ENCODE measurements at regions not wholly inside any gene's neighbourhood (a gene's known extent, or its start where the extent isn't known, plus 50 kb on each side); places are given as distances from the start of the nearest gene placed in this dataset.
"Not testable (repeated sequence)": the region's sequence is repeated elsewhere in the genome, so short reads cannot be mapped to it uniquely, and the experiment has no call there.

DNA sequence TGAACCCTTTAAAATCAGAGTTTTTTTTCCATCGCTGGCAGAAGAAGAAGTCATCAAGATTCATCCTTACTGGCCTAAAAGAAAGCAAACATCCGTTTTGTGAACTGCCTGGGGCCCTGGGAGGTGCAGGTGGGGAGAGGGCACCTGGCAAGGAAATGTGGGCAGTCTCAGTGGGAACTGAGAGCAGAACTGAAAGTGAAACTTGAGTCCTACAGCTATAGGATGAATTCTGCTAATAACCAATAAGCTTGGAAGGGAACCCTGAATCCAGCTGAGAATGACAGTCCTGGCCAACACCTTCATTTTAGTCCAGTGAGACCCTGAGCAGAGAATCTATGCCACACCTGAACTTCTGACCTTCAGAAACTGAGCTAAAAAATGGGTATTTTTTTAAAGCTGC lies 130.1 kb upstream of the ASCC3 start:
- FAIRE-seq (peak; percentile 64), DNase-seq (ENCODE audit: insufficient read length, low spot score) (peak; percentile 22)

DNA sequence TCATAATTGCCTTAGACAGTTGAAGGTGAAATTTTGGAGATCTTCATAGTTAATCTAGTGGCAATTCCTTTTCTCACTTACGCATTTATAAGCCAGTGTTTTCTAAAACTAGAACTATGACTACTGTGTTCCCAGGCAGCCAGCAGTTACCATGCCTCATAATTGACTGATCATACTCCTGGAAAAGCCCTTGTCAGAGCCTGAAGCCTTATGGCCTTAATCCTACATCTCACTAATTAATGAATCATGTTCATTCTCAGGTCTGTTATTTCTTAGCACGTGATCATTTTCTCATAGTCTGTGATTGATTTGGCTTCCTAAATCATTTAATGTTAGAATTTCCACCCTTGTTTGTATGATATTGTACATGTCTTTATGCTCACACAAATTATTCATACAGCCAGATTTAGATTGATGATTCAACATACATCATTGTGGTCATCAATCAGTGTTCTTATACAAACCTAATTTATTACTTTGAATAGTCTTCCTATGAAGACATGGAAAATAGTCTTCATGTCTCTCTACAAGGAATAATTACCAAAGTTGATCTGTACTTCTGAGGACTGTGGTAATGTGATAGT lies 132.6 kb upstream of the ASCC3 start:
- DNase-seq (ENCODE audit: insufficient read length, low spot score) (no peak), FAIRE-seq (no peak)

DNA sequence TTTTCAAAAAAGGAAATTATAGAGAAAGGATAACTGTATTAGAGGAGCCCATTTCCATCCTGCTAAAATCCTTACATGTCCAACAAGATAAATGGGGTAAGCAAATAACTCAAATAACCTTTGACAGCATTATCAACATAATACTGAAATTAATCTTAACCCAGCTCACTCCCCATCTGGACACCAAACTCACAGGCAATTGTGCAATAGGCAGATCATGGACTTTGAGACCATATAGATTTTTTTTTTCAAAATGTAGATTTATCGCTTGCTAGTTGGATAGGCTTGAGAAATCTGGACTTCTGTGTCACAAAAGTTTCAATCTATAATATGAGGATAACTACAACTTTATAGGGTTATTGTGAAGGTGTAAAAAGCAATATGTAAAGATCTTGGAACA lies 134.4 kb upstream of the ASCC3 start:
- FAIRE-seq (no peak), DNase-seq (ENCODE audit: insufficient read length, low spot score) (no peak)

DNA sequence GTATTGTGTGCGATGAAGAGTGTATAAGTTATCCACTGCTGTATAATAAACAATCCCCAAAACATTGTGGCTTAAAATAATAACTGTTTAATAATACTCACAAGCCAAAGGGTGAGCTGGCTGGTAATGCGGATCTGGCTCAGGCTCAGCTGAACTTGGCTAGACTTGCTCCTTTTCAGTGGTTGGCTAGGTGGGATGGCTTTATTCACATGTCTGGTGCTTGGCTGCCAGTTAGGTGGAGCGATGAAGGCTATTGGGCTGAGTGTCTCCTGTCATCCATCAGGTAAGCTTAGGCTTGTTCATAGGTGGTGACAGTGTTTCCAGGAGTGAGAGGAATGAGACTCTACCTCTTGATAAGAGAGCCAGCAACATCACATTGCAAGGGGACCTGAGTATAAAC lies 135.0 kb upstream of the ASCC3 start:
- FAIRE-seq (no peak), DNase-seq (ENCODE audit: insufficient read length, low spot score) (no peak)

DNA sequence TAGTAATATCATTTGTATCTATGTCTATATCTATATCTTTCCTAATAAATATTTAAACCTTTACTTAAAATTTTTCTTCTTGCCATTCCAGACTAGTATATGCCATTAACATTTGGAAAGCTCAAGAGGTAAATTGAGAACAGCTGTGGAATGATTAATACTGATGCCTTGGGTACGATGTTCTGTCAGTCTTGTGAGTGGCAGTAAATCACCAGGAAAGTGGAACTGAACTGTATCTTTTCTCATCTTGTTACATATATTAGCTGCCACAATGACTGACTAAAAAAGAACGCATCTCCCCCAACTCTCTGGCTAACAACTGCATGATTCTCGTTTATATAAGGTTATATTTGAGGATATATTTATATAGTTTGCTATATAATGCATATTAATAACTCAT lies 137.0 kb upstream of the ASCC3 start:
- FAIRE-seq (no peak), DNase-seq (ENCODE audit: insufficient read length, low spot score) (no peak)

DNA sequence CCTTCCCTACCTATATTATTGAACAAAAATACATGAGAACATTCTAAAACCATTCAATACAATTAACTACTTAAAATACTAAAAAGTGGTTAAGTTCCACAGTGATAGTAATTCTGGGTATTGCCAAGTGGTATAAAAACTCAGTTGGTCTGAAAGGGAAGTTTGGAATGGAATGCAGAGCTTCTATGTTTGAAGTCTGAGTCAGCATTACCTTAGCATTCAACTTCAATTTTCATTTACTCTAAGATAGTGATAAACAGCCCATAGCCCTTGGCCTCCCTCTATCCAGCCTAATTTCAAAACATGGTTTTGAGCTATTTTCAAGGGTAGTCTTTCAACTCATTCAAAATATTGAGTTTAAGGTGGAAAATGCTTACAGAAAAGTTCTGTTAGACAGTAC lies 140.4 kb upstream of the ASCC3 start:
- FAIRE-seq (no peak), DNase-seq (ENCODE audit: insufficient read length, low spot score) (no peak)

DNA sequence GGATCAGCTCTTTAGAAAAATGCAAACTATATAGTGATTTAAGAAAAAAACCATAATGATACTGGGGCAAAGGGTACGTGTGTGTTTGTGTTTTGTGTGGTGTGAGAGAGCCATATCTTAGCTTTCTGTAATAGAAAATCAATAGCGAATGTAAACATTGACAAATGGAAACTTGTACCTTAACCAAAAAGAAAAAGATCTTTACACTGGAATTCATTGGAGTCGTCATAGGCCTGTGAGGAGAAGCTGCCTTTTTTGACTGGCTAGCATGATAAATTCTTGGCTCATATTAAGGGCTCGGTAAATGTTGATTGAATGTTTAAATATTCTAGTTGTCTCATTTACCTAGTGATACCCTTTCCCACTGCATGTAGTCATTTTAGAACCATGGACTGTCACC lies 161.8 kb upstream of the ASCC3 start:
- FAIRE-seq, result no peak
- no peak for DNase-seq (ENCODE audit: insufficient read length, low spot score)

DNA sequence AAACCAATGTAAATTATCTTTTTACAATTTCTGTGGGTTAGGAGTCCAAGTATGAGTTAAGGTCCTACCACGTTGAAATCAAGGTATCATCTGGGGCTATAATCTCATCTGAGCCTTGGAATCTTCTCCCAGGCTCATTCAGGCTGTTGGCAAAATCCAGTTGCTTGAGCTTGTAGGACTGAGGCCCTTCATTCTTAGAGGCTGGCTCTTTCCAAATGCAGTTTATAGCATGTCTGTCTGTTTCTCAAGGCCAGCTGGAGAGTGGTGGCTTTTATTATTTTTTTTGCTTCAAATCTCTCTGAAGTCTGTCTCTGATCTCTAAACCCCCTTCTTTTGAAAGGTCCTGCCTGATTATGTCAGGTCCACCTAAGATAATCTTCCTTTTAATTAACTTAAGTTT lies 177.2 kb upstream of the ASCC3 start:
- no peak for FAIRE-seq
- DNase-seq (ENCODE audit: insufficient read length, low spot score), result no peak

DNA sequence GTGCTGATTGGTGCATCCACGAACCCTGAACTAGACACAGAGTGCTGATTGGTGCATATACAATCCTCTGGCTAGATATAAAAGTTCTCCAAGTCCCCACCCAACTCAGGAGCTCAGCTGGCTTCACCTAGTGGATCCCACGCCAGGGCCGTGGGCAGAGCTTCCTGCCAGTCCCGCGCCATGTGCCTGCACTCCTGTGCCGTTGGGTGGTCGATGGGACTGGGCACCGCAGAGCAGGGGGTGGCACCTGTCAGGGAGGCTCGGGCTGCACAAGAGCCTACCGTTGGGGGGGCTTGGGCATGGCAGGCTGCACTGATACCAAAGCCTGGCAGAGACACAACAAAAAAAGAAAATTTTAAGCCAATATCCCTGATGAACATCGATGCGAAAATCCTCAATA lies 185.4 kb upstream of the ASCC3 start:
- DNase-seq (ENCODE audit: insufficient read length, low spot score) (no peak), FAIRE-seq (no peak)

DNA sequence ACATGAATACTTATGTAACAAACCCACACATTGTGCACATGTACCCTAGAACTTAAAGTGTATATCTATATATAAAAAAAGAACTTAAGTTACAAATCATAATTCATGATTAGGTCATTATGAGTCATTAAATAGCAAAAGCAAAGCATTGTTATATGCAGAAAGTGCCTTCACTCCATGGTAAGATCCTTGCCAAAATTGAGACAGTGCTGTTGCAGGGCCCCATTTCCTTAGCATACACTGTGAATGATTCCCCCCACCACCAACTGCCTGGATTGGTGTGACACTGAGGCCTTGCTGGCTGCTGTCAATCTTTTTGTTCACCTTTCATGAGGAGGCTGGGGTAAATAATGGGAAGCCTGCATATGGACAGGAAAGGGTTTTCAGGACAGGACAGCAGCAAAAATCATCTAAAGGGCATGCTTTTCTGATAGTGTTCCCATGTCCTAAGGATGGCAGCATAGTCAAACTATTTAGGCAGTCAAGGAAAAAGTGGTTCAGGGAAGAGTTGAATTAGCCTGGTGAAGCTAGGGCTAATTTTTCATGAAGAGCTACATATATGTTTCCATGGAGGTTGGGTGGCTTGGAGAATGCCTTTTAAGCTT lies 188.2 kb upstream of the ASCC3 start:
- FAIRE-seq, result no peak
- no peak for DNase-seq (ENCODE audit: insufficient read length, low spot score)

DNA sequence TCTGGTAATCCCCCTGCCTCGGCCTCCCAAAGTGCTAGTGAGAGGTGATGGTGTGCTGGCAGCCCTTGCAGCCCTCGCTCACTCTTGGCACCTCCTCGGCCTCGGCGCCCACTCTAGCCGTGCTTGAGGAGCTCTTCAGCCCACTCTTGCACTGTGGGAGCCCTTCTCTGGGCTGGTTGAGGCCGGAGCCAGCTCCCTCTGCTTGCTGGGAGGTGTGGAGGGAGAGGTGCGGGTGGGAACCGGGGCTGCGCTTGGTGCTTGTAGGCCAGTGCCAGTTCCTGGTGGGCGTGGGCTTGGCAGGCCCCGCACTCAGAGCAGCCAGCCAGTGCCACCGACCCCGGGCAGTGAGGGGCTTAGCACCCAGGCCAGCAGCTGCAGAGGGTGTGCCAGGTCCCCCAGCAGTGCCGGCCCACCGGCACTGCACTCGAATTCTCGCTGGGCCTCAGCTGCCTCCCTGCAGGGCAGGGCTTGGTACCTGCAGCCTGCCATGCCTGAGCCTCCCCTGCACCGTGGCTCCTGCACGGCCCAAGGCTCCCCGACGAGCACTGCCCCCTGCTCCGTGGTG lies 189.0 kb upstream of the ASCC3 start:
- FAIRE-seq, result no peak
- no peak for DNase-seq (ENCODE audit: insufficient read length, low spot score)

DNA sequence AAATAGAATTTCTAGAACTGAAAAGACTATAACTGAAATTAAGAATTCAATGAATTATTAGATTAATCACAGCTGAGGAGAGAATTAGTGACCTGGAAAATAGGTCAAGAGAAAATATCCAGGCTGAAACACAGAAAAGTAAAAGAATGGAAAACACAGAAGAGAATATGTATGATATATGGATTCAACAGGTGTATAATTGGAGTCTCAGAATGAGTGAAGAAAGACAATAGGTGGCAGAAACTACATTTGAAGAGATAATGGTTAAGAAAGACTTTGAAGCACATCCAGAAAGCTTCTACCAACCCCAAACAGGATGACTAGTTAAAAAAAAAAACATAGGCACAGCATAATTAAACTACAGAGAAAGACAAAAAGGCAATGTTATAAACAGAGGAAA lies 196.2 kb upstream of the ASCC3 start:
- FAIRE-seq, result no peak
- DNase-seq (ENCODE audit: insufficient read length, low spot score), result no peak

DNA sequence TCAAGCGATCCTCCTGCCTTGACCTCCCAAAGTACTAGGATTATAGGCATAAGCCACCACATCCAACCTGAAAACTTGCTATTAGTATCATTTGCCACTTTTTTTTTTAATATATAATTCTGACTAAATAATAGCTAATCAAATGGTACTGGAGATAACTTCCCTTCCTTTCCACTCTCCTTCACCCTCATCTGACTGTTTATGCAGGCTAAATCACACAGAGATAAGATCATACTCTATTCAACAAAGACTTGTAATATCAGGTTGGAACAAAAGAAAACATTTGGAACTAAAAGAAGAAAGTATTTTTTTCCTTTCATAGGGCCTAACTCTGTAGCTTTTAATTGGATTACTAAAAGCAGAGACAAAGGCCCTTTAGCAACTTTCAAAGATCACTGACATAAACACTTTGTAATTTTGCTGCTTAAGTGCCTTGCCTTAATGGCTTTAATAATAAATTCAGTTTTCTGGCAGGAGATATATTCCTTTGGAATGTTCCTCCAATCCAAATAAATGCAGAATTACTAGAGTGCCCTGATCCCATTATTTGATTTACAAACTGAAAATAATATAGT lies 198.7 kb upstream of the ASCC3 start:
- FAIRE-seq, result no peak
- no peak for DNase-seq (ENCODE audit: insufficient read length, low spot score)

DNA sequence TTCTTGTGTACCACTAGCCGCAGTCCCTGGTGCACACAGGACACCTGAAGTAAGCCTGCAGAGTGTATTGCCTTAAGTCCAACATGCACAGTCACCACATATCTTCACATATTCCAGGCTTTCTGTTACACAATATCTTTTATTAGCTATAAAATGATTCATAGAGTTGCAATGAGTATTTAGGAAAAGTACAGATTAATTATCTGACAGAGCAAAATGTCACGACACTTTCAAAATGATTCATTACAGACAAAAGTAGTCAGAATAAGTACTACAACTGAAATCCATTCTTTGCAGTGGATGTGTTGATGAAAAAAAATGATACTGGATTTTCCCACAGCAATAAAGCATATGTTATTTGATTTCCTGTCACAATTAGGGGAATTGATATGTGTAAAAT lies 199.5 kb upstream of the ASCC3 start:
- FAIRE-seq (no peak), DNase-seq (ENCODE audit: insufficient read length, low spot score) (no peak)

DNA sequence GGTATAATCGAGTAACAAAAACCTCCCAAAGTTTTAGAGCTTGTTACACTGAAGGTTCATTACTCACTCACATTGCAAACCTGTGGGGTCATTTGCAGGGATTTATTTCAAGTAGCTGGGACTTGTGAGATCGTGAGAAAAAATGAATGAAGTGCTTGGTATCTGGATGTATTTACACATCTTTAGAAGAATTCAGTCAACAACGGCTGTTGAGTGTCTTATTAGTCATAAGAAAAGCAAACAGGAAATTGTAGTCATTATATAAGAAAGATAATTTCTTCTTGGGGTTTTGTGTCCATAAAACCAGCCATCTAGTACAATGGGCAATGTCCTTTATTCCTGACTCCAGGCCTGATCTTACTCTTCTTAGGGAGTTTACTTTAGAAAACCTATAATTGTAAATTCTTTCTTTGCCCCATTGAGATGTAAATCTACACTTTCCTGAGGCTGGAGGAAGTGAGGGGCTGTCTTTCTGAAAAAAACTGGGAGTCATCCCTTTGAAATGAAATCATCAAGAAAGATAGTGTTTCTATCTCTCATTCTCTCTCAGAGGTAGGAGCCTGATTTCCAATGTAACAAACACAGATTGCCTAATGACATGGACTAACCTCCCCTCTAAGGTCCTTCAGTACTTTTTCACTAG lies 202.5 kb upstream of the ASCC3 start:
- no peak for FAIRE-seq
- DNase-seq (ENCODE audit: insufficient read length, low spot score), result no peak

DNA sequence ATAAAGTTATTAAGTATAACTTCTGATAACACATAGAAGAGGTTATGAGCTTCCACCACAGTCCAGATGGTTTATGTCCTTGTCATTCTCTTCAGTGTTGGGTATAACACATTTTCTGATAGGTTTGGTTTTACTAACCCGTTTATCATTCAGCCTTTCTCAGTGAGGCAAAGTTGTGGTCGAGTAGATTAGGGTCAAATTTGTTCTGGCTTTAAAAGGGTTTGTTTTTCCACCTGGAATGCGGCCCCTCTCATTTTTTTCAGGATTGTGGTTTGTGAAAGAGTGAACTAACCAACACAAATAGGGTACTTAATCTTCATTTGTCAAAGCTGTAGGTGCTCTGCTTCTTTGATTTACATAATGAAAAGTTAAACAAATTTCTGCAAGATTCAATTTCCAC lies 204.2 kb upstream of the ASCC3 start:
- FAIRE-seq, result no peak
- DNase-seq (ENCODE audit: insufficient read length, low spot score), result no peak

DNA sequence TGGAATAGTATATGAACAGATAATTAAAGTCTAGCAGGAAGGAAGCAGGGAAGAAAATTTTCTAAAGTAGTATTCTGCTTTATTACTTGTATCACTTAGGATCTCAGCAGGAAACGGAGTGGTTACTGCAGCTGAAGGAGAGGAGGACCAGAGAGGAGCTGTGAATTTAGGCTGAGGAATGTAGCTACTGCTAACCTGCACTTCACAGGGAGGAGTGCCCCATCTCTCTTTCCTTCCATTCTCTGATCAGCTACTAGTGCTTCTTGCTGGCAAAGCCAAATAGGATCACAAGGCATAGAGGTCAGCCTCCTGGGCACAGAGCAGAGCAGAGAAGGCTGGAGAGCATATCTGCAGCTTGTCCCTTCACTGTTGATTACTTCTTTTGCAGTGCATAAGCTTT lies 205.3 kb upstream of the ASCC3 start:
- FAIRE-seq (no peak), DNase-seq (ENCODE audit: insufficient read length, low spot score) (no peak)

DNA sequence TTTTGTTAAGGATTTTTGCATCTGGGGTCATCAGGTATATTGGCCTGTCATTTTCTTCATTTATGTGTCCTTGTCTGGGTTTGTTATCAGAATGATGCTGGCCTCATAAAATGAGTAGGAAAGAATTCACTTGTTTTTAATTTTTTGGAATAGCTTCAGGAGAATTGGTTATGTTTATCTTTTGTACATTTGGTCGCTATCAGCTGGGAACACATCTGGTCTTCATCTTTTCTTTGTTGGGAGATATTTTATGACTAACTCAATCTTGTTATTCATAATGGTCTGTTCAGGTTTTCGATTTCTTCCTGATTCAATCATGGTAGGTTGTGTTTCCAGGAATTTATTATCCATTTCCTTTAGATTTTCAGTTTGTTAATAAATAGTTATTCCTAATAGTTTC lies 207.5 kb upstream of the ASCC3 start:
- FAIRE-seq, result no peak
- DNase-seq (ENCODE audit: insufficient read length, low spot score), result no peak

DNA sequence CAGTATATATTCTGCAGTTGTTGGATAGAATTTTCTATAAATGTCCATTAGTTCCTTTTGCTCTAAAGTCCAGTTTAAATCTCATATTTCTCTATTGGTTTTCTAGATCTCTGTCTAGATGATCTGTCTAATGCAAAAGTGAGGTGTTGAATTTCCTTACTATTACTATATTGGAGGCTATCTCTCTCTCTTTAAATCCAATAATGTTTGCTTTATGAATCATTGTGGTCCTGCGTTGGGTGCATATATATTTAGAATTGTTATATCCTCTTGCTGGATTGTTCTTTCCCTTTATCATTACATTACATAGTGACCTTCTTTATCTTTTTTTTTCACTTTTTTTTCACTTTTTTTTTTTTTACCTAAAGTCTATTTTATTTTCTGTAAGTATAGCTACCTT lies 208.5 kb upstream of the ASCC3 start:
- FAIRE-seq (no peak), DNase-seq (ENCODE audit: insufficient read length, low spot score) (no peak)

DNA sequence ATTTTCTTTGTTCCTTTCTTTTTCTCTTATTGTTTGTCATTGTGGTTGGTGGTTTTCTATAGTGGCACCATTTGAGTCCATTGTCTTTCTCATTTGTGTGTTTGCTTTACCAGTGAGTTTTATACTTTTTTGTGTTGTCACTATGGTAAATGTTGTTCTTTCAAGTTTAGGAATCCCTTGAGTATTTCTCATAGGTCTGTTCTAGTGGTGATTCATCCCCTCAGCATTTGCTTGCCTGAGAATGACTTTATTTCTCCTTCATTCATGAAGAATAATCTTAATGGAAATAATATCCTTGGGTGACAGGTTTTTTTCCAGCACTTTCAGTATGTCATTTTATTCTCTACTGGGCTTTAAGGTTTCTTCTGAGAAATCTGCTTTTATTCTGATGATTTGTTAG lies 209.2 kb upstream of the ASCC3 start:
- FAIRE-seq, result no peak

DNA sequence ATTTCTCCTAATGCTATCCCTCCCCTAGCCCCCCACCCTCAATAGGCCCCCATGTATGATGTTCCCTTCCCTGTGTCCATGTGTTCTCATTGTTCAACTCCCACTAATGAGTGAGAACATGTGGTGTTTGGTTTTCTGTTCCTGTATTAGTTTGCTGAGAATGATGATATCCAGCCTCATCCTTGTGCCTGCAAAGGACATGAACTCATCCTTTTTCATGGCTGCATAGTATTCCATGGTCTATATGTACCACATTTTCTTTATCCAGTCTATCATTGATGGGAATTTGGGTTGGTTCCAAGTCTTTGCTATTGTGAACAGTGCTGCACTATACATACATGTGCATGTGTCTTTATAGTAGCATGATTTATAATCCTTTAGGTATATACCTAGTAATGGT lies 217.5 kb upstream of the ASCC3 start:
- FAIRE-seq; DNase-seq (ENCODE audit: insufficient read length, low spot score): not testable (repeated sequence)

More for the DNA sequence above, 209.2 kb upstream of the ASCC3 start:
- DNase-seq (ENCODE audit: insufficient read length, low spot score), result no peak

DNA sequence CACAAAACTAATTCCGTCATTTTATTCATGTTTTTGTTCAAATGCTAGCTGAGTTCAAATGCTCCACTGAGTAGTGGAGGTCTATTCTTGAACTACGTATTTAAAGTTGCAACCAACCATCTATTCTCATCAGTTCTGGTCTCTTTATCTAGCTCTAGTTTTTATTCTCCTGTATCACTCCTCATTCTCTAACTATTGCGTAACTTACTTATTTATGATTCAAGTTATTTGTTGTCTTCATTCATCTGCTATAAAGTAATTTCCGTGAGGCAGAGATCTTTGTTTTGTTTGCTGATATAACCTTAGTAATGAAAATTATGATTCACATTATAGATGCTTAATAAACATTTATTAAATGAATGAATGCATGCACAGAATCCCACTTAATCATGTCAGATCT lies 221.6 kb upstream of the ASCC3 start:
- FAIRE-seq, result no peak
- no peak for DNase-seq (ENCODE audit: insufficient read length, low spot score)

All from GM19239 (cell line).